DOHH2 (cell line): ENCODE measurements at regions not wholly inside any gene's neighbourhood (a gene's known extent, or its start where the extent isn't known, plus 50 kb on each side); places are given as distances from the start of the nearest gene placed in this dataset.

ENCODE experiments used
- CTCF ChIP-seq: fragments of 200-600 bp; sonication (generic); IDR thresholded peaks from one replicate; pipeline ENCODE4 v1.5.1; 2014; ENCODE audit warnings: antibody characterized with exemption, mild to moderate bottlenecking, low read depth, low read length; ENCODE audit not compliant: poor library complexity, severe bottlenecking
- EZH2phosphoT487 ChIP-seq: fragments of 200-600 bp; sonication (generic); IDR thresholded peaks from 2 replicates; pipeline ENCODE4 v1.6.1; 2017; ENCODE audit warnings: borderline replicate concordance, mild to moderate bottlenecking, antibody characterized with exemption, low read length, moderate library complexity, mixed read lengths

GRCh38 chr5:163108351-163108750 is 329.0 kb upstream of the CCNG1 start:
- TF ChIP-seq CTCF (no peak), EZH2phosphoT487 (no peak)
